ENCODE measurements at regions not wholly inside any gene's neighbourhood (a gene's known extent, or its start where the extent isn't known, plus 50 kb on each side); places are given as distances from the start of the nearest gene placed in this dataset.

DNA sequence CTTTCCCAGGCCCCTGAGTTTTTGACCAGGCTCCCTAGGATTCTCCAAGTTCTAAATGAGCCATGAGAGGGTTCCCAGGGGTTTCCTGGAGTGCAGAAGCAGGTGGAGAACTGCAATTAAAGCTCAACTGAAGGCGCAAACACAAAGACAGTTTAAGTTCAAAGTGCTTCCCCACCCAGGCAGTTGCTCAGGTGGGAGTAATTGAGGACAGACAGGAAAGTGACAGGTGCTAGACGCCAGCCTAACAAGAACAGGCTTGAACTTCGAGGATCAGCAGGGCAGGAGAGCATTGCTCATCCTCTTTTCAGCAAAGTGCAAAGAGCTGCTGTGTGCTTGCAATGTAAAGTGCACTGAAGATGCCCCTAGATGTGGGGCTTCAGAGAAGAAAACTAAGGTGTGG, 77.2 kb upstream of the ST8SIA3 start (continued):
- TF ChIP-seq ZC3H10 (CRISPR knock-in tag; IDR thresholded peaks at IDR 0.05) (no peak), GLIS3 (CRISPR knock-in tag; IDR thresholded peaks at IDR 0.05) (no peak), TSHZ2 (CRISPR knock-in tag; IDR thresholded peaks at IDR 0.05) (no peak), OSR1 (CRISPR knock-in tag; IDR thresholded peaks at IDR 0.05) (no peak)
- TF ChIP-seq, protein P1, sequence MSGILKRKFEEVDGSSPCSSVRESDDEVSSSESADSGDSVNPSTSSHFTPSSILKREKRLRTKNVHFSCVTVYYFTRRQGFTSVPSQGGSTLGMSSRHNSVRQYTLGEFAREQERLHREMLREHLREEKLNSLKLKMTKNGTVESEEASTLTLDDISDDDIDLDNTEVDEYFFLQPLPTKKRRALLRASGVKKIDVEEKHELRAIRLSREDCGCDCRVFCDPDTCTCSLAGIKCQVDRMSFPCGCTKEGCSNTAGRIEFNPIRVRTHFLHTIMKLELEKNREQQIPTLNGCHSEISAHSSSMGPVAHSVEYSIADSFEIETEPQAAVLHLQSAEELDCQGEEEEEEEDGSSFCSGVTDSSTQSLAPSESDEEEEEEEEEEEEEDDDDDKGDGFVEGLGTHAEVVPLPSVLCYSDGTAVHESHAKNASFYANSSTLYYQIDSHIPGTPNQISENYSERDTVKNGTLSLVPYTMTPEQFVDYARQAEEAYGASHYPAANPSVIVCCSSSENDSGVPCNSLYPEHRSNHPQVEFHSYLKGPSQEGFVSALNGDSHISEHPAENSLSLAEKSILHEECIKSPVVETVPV (CRISPR knock-in tag; IDR thresholded peaks at IDR 0.05), result no peak

DNA sequence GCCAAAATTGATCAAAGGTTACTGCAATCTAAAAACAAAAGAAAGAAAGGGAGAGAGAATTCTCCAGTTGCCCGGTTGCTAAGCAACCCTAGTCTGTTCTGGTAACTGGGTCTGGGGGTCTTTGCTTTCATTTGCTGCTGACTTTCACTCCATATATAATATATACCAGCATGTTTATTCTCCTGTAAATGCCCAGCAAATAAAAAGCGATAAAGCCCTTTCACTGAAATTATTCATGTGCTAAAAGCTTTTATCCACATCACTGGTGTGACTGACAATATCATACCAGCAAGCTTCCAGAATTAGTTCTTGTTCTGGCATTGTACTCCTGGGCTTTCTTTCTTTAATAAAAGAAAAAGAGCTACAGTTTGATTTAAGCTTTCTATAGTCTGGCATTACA, 75.5 kb upstream of the ST8SIA3 start:
- no peak for ATAC-seq

DNA sequence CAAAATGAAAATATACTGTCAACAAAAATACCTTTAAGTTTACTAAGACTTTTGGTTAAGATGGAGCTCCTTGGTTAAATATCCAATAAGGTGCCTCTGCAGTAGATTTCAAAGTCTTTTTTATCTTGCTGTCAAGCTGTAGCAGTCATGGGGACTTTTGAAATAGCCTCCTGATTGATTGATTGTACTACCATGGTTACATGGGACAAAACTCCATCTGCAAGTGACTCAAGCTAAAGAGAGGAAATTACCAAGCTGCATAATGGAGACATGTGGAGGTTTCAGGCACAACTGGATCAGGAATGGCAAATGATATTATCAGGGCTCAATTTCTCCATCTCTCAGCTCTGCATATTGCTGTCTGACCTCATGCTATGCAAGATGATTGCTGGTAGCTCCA, 73.4 kb upstream of the ST8SIA3 start:
- no peak for TF ChIP-seq ZFP3 (CRISPR knock-in tag; IDR thresholded peaks at IDR 0.05)
- TF ChIP-seq, protein P1 (CRISPR knock-in tag; IDR thresholded peaks at IDR 0.05), result no peak
- TF ChIP-seq ESRRG (CRISPR knock-in tag; IDR thresholded peaks at IDR 0.05), result no peak
- no peak for ATAC-seq

More for the DNA sequence above, 75.5 kb upstream of the ST8SIA3 start:
- TF ChIP-seq SNAI2 (CRISPR knock-in tag; IDR thresholded peaks at IDR 0.05), result no peak

- TF ChIP-seq ZNF70 (CRISPR knock-in tag; IDR thresholded peaks at IDR 0.05), result no peak
- TF ChIP-seq ZFP30 (CRISPR knock-in tag; IDR thresholded peaks at IDR 0.05), result no peak
- TF ChIP-seq ARNTL (CRISPR knock-in tag; IDR thresholded peaks at IDR 0.05; ENCODE audit: borderline replicate concordance, low read depth), result no peak
- TF ChIP-seq, protein P2, sequence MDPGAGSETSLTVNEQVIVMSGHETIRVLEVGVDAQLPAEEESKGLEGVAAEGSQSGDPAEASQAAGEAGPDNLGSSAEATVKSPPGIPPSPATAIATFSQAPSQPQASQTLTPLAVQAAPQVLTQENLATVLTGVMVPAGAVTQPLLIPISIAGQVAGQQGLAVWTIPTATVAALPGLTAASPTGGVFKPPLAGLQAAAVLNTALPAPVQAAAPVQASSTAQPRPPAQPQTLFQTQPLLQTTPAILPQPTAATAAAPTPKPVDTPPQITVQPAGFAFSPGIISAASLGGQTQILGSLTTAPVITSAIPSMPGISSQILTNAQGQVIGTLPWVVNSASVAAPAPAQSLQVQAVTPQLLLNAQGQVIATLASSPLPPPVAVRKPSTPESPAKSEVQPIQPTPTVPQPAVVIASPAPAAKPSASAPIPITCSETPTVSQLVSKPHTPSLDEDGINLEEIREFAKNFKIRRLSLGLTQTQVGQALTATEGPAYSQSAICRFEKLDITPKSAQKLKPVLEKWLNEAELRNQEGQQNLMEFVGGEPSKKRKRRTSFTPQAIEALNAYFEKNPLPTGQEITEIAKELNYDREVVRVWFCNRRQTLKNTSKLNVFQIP (CRISPR knock-in tag; IDR thresholded peaks at IDR 0.05; ENCODE audit: borderline replicate concordance, low read depth), result no peak
- TF ChIP-seq RARB (CRISPR knock-in tag; IDR thresholded peaks at IDR 0.05), result no peak
- ATAC-seq, result no peak
Observed at GRCh38 chr18:57281519-57281918, 70.8 kb upstream of the ST8SIA3 start.

- TF ChIP-seq ZC3H10 (CRISPR knock-in tag; IDR thresholded peaks at IDR 0.05) (no peak), OSR1 (CRISPR knock-in tag; IDR thresholded peaks at IDR 0.05) (no peak), CSDC2 (CRISPR knock-in tag; IDR thresholded peaks at IDR 0.05) (no peak), ZFP30 (CRISPR knock-in tag; IDR thresholded peaks at IDR 0.05) (no peak), ISL1 (CRISPR knock-in tag; IDR thresholded peaks at IDR 0.05) (no peak)
- TF ChIP-seq, protein P3, sequence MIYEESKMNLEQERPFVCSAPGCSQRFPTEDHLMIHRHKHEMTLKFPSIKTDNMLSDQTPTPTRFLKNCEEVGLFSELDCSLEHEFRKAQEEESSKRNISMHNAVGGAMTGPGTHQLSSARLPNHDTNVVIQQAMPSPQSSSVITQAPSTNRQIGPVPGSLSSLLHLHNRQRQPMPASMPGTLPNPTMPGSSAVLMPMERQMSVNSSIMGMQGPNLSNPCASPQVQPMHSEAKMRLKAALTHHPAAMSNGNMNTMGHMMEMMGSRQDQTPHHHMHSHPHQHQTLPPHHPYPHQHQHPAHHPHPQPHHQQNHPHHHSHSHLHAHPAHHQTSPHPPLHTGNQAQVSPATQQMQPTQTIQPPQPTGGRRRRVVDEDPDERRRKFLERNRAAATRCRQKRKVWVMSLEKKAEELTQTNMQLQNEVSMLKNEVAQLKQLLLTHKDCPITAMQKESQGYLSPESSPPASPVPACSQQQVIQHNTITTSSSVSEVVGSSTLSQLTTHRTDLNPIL (CRISPR knock-in tag; IDR thresholded peaks at IDR 0.05; ENCODE audit: low read depth), result no peak
- no peak for ATAC-seq
Observed at GRCh38 chr18:57286949-57287348, 65.4 kb upstream of the ST8SIA3 start.

DNA sequence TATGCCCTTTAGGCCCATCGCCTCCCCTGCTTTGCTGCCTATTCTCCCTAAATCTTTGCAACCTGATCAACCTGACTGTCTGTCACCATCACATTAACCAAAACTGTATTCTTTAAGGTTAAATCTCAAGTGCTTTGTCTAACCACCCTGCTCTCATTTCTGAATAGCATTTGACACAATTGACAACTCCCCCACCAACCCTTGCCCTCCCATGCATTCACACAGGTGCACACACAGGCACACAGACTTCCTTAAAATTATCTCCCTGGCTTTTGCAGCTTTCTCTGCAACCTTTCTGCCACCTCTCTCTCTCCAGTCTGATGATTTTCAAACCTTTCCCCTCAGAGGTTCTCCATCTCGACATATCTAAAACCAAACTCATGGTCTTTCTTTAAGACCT, 64.6 kb upstream of the ST8SIA3 start:
- ATAC-seq, result no peak
- TF ChIP-seq GLIS3 (CRISPR knock-in tag; IDR thresholded peaks at IDR 0.05), result no peak
- no peak for TF ChIP-seq ARNTL (CRISPR knock-in tag; IDR thresholded peaks at IDR 0.05; ENCODE audit: borderline replicate concordance, low read depth)
- TF ChIP-seq ESRRG (CRISPR knock-in tag; IDR thresholded peaks at IDR 0.05), result no peak
- TF ChIP-seq, protein P3 (CRISPR knock-in tag; IDR thresholded peaks at IDR 0.05; ENCODE audit: low read depth), result no peak
- no peak for TF ChIP-seq RARB (CRISPR knock-in tag; IDR thresholded peaks at IDR 0.05)
- no peak for TF ChIP-seq ISL1 (CRISPR knock-in tag; IDR thresholded peaks at IDR 0.05)
- no peak for TF ChIP-seq CSDC2 (CRISPR knock-in tag; IDR thresholded peaks at IDR 0.05)
- TF ChIP-seq, protein P4, sequence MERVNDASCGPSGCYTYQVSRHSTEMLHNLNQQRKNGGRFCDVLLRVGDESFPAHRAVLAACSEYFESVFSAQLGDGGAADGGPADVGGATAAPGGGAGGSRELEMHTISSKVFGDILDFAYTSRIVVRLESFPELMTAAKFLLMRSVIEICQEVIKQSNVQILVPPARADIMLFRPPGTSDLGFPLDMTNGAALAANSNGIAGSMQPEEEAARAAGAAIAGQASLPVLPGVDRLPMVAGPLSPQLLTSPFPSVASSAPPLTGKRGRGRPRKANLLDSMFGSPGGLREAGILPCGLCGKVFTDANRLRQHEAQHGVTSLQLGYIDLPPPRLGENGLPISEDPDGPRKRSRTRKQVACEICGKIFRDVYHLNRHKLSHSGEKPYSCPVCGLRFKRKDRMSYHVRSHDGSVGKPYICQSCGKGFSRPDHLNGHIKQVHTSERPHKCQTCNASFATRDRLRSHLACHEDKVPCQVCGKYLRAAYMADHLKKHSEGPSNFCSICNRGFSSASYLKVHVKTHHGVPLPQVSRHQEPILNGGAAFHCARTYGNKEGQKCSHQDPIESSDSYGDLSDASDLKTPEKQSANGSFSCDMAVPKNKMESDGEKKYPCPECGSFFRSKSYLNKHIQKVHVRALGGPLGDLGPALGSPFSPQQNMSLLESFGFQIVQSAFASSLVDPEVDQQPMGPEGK (CRISPR knock-in tag; IDR thresholded peaks at IDR 0.05; ENCODE audit: borderline replicate concordance), result no peak
- no peak for TF ChIP-seq ZFP30 (CRISPR knock-in tag; IDR thresholded peaks at IDR 0.05)
- TF ChIP-seq, protein P2 (CRISPR knock-in tag; IDR thresholded peaks at IDR 0.05; ENCODE audit: borderline replicate concordance, low read depth), result no peak
- TF ChIP-seq ZNF70 (CRISPR knock-in tag; IDR thresholded peaks at IDR 0.05), result no peak

Measured in SK-N-SH treated with all-trans-retinoic acid at 6 μM for 48 hours (cell line).